NCI-H1105 treated with DMSO at 0.1 percent for 48 hours (cell line): ENCODE measurements at regions not wholly inside any gene's neighbourhood (a gene's known extent, or its start where the extent isn't known, plus 50 kb on each side); places are given as distances from the start of the nearest gene placed in this dataset.

Experiments used
- DNase-seq: peaks from one replicate; lab custom pipeline; 2025; lab: John Stamatoyannopoulos, UW

DNA sequence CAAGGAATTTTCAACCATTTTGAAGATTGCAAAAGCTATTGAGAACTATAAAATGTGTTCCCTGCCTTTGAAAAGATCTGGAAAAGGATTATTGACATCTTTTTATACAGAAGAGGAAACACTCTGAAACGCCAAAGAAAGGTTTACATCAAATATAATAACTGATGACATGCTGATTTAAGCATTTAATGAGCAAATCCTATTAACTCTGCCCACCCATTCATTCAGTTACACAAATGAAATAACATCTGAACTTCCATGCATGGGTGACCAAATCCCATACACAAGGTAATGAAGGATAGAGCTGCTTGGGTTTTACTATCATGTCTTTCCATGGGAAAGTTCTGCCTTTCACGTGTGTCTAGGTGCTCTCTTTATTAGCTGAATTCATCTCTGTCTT is 589.4 kb upstream of the WWC1 start:
- no peak for DNase-seq

DNA sequence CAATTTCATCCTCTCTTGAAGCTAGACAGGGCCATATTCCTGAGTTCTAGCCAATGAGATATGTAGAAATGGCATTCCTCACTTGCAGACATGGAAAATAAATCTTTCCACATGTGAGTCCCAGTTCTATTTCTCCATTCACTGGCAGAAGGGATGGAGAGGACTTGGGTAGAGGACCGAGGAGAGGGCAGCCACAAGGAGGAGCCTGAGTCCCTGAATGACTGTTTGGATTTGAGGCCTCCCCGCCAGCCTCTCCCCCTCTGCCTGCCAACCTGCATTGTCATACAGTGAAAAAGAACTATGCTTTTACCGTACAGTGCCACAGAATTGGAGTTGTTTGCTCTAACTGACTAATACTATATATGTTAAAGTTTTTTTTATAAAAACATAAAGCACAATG is 583.0 kb upstream of the WWC1 start:
- DNase-seq = no peak

DNA sequence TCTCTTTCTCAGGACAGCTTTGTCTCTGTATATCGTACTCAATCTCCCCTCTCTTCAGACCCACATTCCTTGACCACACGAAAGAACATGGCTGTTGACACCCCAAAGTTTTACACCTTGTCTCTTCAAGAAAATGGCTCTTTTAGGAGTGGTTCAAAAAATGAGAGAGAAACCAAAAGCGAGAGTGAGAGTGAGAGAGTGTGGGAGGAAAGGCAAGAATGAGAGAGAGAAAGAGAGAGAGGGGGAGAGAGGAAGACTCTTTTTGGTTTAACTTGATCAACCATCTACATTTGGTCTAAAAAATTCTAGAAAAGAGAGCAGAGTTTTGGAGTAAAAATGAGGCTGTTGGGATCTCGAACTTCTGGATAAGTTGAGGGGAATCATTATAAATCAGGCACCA is 581.8 kb upstream of the WWC1 start:
- DNase-seq = no peak

DNA sequence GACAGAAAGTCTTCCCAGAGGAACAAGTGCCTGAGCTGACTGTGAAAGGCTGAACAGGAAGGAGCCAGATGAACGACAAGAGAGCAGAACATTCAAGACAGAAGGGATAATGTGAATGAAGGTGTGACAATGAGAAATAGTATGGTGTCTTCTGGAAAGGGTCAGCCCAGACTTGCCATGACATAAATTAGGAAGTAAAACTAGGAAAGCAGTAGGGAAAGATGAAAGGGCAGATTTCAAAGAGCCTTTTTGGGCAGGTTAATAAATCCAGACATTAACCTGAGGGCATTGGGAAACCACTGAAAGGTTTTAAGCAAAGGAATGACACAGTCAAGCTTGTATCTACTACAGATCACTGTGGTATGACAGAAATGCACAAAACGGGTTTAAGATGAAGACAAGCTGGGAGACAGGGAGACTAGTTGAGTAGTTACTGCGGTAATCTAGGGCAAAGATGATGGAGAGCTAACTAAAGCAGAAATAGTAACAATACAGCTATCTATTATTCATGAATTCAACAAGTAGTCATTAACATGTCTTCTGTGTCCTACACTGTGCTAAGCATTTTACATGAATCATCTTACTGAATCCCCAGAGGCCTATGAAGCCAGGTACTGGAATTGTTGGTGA is 580.9 kb upstream of the WWC1 start:
- DNase-seq = no peak

DNA sequence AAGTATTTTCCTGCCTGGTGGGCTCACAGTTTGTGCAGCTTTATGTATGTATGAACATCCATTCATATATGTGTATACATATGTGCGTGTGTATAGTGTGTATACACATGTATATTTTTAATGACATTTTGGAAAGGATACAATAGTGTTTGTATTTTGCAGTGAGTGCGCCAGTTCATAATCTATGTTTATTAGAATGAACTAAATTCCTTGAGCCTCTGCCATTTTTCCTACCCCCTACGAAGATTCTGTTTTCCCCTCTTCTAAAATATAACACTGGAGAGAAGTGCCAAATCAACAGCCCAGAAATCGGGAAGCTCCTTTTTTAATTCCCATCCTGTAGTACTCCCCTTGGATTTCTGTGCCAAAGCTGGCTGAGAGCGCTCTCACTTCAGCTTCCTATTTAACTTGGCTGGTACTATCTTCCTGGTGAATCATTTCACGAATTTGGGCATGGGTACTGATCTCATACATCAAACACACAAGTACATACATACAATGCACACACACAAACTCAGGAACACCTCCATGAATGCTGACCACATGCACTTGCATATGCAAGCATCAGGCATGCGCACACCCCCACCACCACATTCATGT is 578.4 kb upstream of the WWC1 start:
- DNase-seq = no peak

DNA sequence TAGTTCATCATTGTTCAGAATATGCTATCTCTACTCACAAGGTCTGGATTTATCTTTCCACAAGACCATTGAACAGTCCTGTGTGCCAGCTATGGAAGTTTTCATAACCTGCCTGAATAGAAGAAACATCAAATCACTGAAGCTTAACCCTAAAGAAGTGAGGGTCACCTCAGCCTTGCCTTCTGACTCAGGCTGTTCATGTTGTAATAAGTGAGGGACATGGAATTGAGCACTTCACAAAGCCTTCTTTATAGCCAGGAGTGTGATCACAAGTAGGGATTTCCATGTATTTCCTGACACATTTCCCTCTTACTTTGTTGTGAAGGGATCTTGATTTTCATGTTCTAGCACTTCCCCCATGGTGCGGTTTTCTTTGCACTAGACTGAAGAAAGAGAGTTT is 577.5 kb upstream of the WWC1 start:
- no peak for DNase-seq

DNA sequence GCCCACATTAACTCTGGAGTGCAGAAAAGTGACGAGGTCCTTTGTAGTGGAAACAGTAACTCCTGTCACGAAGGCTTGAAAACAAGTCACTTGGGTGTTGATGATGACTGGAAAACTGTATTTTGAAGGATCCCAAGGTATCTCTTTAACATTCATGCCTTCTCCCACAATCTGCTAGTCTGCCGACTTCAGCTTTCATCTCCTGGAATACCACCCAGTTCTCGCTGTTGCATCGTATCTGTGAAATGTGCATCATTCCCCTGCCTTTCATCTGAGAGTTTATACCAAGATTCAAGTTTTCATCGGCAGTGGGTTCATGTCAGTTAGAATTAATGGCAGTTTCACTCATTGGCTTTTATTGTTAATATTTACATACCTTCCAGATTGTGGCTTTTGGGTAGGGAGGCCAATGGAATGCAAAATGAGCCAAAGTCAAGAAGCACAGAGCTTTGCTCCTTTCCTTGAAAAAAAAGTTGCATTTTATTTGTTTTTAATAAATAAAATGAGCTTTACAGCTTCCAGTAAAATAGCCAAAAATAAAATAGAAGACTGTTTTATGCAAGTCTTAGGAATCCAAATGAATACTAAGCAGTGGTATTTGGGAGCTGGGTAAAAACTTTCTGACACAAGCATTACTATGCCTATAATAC is 575.2 kb upstream of the WWC1 start:
- no peak for DNase-seq

DNA sequence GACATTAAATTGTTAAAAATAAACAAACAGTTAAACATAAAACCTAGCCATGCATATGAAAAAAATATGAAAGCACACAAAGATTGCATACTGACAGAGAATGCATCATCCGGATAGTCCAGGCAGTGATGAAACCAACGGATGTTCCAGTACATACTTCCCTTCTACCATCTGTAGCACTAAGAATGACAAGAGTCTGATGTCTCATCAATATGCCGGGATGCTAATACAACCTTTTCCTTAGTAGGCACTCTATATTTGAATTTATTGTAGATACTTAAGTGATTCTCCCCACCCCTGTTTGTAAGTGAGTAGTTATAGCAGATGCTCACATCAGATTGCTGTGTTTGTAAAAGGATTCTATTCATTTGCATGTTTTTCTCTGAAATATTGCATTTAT is 571.2 kb upstream of the WWC1 start:
- DNase-seq = no peak

DNA sequence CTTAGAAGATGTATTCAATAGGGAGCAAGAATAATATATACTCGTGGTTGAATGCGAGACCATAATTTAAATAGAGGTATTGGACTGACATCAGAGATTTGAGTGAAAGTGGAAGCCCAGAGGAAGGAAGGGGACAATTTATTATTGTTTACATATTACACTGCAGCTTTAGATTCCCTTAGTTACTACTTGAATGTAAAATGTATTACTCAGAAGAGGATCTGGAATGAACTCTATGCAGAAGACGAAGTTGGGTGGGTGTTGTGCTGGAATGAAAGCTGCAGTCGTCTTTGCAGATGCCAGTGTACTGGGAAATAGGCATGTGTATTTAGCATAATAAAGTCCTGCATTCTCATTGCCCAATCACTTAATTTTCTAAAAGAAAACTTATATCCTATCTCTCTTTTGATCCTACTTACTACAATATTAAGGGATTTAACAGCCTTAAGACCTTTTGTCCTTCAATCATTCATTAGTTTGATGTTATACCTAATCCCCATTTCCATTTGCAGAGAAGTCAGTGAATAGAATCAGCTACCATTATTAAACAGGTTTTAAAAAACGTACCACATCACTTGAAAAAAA is 570.7 kb upstream of the WWC1 start:
- no peak for DNase-seq

DNA sequence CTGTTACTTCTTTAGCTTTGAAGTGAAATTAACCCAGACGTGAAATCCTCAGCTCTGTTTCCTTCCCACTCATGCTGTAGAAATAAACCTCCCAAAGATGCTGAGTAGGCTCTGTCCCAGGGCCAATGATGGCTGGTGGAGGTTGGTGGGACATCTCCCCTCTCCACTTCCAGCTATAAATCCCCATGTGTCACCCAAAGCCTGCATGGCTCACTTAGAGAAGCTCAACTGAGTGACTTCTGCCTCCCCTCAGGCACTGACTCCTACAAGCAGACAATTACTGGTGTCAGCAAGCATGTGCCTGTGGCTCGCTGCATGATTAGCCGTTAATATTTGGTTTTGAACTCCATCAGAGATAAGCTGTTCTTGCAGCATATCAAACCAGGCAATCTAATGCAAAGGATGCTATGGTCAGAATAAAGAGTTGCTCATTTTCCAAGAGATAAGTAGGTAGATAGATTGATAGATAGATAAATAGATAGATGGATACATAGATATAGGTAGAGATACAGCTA is 569.5 kb upstream of the WWC1 start:
- no peak for DNase-seq

DNA sequence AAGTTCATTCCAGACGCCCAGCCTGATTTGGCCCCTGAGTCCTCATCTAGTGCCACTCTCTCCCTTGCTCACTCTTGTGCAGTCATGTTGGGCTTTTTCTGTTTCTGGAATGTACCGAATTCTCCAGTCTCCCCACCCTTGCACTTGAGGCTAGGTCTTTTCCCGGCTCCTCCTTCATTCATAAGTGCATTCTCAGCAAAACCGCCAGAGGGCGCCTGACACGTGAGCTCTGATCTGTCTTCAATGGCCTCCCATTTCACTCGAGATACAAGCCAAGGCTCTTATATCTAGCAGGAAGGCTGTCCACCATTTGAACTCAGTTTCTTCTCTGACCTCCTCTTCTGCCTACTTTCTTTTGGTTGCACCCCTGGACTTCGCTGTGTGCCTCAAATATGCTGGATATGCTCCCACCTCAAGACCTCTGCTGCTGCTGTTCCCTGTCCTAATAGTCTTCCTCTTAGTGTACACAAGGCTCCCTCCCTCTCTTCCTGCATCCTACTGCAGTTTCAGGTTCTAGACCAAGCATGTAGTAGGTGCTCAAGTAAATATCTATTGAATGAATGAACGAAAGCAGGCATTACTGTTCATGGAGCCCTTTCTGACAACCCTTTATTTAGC is 568.1 kb upstream of the WWC1 start:
- DNase-seq = peak; percentile 24

DNA sequence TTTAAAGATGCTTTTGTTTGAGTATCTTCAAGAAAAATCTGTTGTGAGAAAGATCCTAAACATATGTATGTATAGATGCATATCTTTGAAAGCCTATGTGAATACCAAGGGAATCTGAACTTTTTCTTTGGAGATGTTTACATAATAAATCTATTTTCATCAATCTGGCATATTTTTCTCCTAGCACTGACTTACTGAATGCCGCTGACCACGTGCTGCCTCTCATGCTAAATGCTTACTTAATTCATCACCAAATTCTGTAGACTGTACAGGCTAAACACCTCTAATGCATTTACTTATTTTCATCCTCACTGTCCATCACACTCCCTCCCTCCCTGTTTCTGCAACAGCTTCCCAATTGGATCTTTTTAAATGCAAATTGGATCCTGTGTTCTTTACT is 566.2 kb upstream of the WWC1 start:
- DNase-seq = no peak

DNA sequence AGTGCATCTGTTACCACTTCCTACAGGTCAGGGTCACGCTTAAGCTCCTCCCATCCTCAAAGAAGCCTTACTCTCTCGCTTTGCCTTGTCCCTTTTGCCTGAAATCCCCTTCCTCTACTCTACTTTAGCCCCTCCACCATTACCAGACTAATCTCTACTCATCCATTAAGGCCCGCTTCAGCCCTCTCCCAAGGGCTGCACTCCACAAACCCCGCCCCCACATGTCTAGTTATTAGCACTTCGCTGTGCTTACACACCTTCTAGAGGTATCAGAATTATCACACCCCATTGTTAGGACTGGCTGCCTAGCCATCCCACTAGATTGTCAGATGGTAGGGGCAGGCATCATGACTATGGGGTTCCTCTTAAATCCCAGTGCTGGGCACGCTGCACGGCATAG is 565.7 kb upstream of the WWC1 start:
- no peak for DNase-seq

DNA sequence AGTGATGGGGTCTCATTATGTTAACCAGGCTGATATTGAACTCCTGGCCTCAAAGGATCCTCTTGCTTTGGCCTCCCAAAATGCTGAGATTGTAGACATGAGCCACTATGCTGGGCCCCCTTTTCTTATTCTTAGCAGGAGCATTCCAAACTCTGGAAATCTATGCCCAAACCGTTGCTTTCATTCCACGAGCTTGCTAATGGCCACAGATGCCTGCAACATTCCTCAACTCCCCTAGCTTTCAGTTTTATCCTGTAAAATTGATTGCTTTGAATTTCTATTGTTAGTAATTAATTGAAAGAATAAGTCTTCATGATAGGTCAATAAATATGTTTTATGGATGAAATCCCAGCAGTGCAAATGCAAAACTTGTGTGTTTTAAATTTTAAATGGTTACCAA is 564.8 kb upstream of the WWC1 start:
- DNase-seq = no peak

DNA sequence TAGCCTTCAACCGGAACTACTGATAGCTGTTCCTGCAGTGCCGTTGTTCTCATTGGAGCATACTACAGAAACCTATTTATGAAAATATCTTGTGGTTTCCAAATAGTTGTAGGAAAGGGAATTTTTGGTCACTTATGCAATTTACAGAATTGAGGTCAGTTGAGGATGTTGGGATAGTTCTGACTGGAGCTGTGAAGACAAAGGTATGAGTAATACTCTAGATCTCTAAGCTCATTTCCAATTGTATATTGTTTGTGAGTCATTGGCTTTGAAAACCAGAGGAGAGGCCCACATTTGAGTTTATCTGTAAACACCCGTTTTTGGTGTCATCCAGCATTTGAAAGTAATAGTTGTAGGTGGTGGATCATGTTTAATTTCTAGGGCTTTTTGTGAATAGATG is 561.3 kb upstream of the WWC1 start:
- no peak for DNase-seq

DNA sequence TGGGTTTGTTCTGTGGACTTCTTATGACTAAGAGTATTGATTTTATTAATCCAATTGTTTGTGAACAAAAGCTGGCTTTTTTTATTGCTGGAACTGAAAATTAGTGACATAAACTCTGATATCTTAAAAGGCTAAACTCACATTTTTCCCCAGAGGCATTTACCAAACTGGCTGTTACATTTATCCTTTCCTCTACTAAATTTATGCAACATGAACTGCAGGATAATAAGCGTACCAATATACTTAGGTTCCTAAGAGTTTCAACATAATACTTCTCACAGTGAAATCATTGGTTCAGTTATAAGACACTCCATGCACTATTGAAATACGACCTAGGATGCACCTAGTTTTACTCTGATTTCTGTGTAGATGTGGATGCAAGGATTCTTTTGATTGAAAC is 560.8 kb upstream of the WWC1 start:
- no peak for DNase-seq

DNA sequence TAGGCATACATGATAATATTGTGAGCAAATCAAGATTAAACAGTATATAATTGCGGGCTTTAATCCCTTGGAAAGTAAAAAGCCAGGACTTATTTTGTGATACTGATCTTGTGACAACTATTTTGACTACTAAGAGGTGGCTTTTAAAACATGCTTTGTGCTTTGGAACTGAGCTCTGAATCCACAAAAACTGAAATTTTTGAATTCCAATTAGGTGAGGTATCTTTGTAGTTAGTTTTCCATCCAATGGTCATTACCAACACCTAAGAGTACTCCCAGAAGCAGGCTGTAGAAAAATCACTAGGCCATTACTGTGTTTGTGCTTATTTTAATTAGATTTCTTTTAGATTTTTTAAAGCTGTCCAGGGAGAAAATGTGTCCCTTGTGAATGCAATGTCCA is 559.5 kb upstream of the WWC1 start:
- DNase-seq = no peak

DNA sequence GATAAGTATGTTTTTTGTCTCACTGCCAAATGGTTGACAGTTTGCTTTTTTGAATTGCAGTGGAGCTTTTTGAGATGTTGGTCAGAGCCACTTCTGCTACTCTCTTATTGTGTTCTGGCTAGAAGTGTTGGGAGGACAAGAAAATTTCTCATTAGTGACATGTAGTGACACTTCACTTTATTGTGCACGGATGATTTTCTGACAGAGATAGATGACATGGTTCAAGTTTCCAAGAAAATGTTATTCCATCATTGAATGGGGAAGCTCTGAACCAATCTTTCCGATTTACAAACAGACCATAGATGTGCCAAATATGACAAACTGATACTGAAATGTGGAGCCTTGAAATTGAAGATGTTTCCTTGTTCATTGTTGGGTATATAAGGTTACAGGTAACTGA is 558.9 kb upstream of the WWC1 start:
- no peak for DNase-seq

DNA sequence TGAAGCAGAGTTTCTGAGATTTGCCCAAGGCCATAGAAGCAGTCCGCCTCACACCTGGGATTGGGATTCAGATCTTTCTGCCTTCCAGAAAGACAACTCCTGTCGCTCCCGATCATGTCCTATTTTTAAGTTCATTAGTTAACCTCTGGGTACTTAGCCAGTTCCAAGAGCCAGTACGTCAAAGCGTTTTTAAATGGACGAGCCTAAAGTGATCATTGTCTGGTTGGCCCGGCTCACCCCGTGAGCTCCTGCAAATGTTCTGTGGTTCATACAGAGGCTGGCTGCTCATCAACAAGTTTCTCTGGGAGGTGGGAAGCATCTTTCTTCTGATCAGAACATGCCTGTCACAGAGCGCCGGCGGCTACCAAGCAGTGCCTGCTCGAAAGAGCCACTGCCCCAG is 554.5 kb upstream of the WWC1 start:
- DNase-seq = no peak

DNA sequence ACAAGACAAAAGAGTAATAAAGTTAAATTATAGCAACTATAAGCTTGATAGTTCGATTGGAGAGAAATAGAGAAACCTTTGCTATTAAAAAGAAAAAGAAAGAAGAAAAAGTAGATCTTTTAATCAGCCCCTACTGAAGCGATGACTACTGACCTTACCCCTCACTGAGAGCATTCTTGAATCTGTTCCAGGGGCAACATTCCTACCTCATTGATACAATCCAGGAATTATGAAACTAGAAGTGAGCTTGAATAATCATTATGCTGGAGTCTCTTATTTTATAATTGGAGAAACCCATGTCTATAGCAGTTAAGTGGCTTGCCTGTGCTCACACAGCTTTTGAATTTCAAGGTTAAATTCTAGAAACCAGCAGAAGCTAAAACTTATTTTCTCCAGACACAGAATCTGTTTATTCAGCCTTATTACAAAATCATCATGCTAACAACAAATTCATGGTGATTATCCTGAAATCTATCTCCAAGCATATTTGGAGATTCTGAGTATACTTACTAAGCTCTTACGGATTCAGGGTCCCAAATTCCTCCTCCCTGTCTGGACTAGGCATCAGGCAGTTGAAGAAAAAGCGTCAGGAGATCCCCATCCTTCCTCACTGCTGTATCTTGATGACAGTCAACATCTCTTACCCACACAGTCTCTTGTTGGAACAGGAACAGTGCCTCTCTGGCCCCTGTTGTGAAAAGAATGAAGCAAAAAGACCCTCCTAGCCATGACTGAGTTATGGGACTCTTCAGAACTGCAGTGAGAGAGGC is 547.6 kb upstream of the WWC1 start:
- no peak for DNase-seq

DNA sequence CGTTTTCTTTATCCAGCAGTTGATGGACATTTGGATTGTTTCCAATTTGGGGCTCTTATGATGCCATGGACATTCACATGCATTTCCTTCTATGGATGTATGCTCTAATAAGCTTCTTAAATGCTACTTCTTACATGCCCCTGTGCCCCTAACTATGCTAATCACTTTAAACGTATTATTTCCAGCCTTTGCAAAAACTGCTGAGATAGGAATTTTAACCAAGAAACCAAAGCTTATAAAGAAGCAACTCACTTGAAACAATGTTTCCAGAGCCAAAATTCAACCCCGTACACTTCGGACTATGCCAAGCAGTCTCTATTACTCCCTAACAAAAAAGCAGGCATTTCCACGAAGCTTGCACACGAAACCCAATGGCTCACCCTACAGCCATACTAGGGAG is 545.6 kb upstream of the WWC1 start:
- no peak for DNase-seq

DNA sequence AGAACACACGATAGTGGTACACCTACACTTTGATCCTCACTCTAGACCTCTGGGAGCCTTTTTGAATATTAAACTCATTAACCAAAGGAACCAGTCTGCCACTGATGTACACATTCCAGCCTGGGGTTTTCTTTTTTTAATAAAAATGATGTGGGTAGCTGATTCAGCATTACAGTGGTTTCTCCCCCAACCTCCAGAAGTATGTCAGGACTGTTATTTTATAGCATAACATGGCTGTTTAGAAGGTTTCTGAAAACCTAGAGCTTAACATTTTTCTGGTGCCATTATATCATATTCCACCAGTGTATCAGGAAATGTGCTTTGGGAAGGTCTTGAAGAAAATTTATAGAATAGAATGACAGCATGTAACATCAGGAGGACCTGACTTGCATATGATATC is 540.9 kb upstream of the WWC1 start:
- DNase-seq = no peak
